ENCODE measurements at regions not wholly inside any gene's neighbourhood (a gene's known extent, or its start where the extent isn't known, plus 50 kb on each side); places are given as distances from the start of the nearest gene placed in this dataset.

- Mint-ChIP-seq H3K4me1 (ENCODE audit: low read depth) (peaks cover 8% of the 10 kb centered on the region), H3K27ac (no peak overlapping the region), H3K36me3 (ENCODE audit: insufficient read depth) (no peaks in the 10 kb centered on the region), H3K9me3 (ENCODE audit: low read depth) (no peaks in the 10 kb centered on the region), H3K4me3 (ENCODE audit: low read depth) (no peak overlapping the region), H3K27me3 (peaks cover 40% of the 10 kb centered on the region)
- DNase-seq (ENCODE audit: low spot score, unreplicated experiment) = no peak
- TF ChIP-seq, protein P1, sequence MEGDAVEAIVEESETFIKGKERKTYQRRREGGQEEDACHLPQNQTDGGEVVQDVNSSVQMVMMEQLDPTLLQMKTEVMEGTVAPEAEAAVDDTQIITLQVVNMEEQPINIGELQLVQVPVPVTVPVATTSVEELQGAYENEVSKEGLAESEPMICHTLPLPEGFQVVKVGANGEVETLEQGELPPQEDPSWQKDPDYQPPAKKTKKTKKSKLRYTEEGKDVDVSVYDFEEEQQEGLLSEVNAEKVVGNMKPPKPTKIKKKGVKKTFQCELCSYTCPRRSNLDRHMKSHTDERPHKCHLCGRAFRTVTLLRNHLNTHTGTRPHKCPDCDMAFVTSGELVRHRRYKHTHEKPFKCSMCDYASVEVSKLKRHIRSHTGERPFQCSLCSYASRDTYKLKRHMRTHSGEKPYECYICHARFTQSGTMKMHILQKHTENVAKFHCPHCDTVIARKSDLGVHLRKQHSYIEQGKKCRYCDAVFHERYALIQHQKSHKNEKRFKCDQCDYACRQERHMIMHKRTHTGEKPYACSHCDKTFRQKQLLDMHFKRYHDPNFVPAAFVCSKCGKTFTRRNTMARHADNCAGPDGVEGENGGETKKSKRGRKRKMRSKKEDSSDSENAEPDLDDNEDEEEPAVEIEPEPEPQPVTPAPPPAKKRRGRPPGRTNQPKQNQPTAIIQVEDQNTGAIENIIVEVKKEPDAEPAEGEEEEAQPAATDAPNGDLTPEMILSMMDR (IDR thresholded peaks at IDR 0.05; ENCODE audit: unreplicated experiment) = no peak
These were observed 101.6 kb downstream of the OTX2 start for GRCh38 chr14:56708704-56709103.

- no peak for DNase-seq (ENCODE audit: low spot score, unreplicated experiment)
These were observed 106.3 kb downstream of the OTX2 start for GRCh38 chr14:56703947-56704346.

GRCh38 chr14:56702515-56702914 is 107.8 kb downstream of the OTX2 start:
- Mint-ChIP-seq H3K9me3 (ENCODE audit: low read depth) (no peaks in the 10 kb centered on the region), H3K4me3 (ENCODE audit: low read depth) (no peak overlapping the region), H3K27me3 (peaks cover 18% of the 10 kb centered on the region), H3K27ac (no peak overlapping the region), H3K36me3 (ENCODE audit: insufficient read depth) (no peaks in the 10 kb centered on the region), H3K4me1 (ENCODE audit: low read depth) (no peaks in the 10 kb centered on the region)
- TF ChIP-seq, protein P1 (IDR thresholded peaks at IDR 0.05; ENCODE audit: unreplicated experiment) = no peak
- no peak for DNase-seq (ENCODE audit: low spot score, unreplicated experiment)

More at GRCh38 chr14:56703947-56704346, 106.3 kb downstream of the OTX2 start:
- peaks cover 20% of the 10 kb centered on the region for H3K27me3 Mint-ChIP-seq
- H3K4me1 Mint-ChIP-seq (ENCODE audit: low read depth) = peaks cover 4% of the 10 kb centered on the region
- no peaks in the 10 kb centered on the region for H3K36me3 Mint-ChIP-seq (ENCODE audit: insufficient read depth)
- H3K4me3 Mint-ChIP-seq (ENCODE audit: low read depth) = no peak overlapping the region
- TF ChIP-seq, protein P1 (IDR thresholded peaks at IDR 0.05; ENCODE audit: unreplicated experiment) = no peak
- no peaks in the 10 kb centered on the region for H3K9me3 Mint-ChIP-seq (ENCODE audit: low read depth)
- no peak overlapping the region for H3K27ac Mint-ChIP-seq

Data from progenitor cell of endocrine pancreas (in vitro differentiated cells).